GM12874 (cell line): ENCODE measurements at regions not wholly inside any gene's neighbourhood (a gene's known extent, or its start where the extent isn't known, plus 50 kb on each side); places are given as distances from the start of the nearest gene placed in this dataset.

Source experiments
- CTCF ChIP-seq: IDR thresholded peaks from 2 replicates; pipeline ENCODE4 v1.5.1; 2011; ENCODE audit warnings: low read depth, mild to moderate bottlenecking, control low read depth, low read length, moderate library complexity; ENCODE audit not compliant: insufficient read depth

- TF ChIP-seq CTCF = no peak
Measured at GRCh38 chr19:20453425-20453935, 112.1 kb downstream of the ZNF737 start.

- TF ChIP-seq CTCF = no peak
Measured at GRCh38 chr19:20444202-20444885, 121.2 kb downstream of the ZNF737 start.

- TF ChIP-seq CTCF = no peak
Measured at GRCh38 chr19:20431826-20432225, 133.8 kb downstream of the ZNF737 start.

- no peak for TF ChIP-seq CTCF
Measured at GRCh38 chr19:20423381-20424197, 142.0 kb downstream of the ZNF737 start.

- no peak for TF ChIP-seq CTCF
Measured at GRCh38 chr19:20422216-20423205, 143.1 kb downstream of the ZNF737 start.

GRCh38 chr19:20416661-20417060 is 148.9 kb downstream of the ZNF737 start:
- no peak for TF ChIP-seq CTCF
